GM13976 (cell line): ENCODE measurements at regions not wholly inside any gene's neighbourhood (a gene's known extent, or its start where the extent isn't known, plus 50 kb on each side); places are given as distances from the start of the nearest gene placed in this dataset.
"Not testable (repeated sequence)": the region's sequence is repeated elsewhere in the genome, so short reads cannot be mapped to it uniquely, and the experiment has no call there.

Source experiments
- DNase-seq: peaks from one replicate; pipeline ENCODE4 v3.0.0; 2012; ENCODE audit warnings: low spot score
- CTCF ChIP-seq: IDR thresholded peaks from 2 replicates; pipeline ENCODE4 v1.5.1; 2012; ENCODE audit warnings: borderline replicate concordance, mild to moderate bottlenecking; ENCODE audit not compliant: insufficient read depth; ENCODE audit errors: extremely low read depth, missing control alignments, control extremely low read depth
- in situ Hi-C: fragments of 300-500 bp; cut with MboI; formaldehyde crosslinking; loops from one replicate; pipeline ENCODE4 v1.12.0; 2022; ENCODE audit warnings: low sequenced_read_pairs, mixed read lengths, inconsistent platforms; ENCODE audit not compliant: unreplicated experiment

GRCh38 chr5:53302529-53302928 lies 177.9 kb upstream of the FST start:
- in situ Hi-C loops: no loop called here
- no peak for DNase-seq
- TF ChIP-seq CTCF: no peak

GRCh38 chr5:53303105-53303504 lies 177.3 kb upstream of the FST start:
- no peak for DNase-seq
- in situ Hi-C loops: no loop called here
- TF ChIP-seq CTCF: no peak

GRCh38 chr5:53305316-53305715 lies 175.1 kb upstream of the FST start:
- in situ Hi-C loops, DNase-seq: not testable (repeated sequence)

GRCh38 chr5:53309653-53310052 lies 170.8 kb upstream of the FST start:
- TF ChIP-seq CTCF: no peak
- in situ Hi-C loops: no loop called here
- DNase-seq: no peak

GRCh38 chr5:53311681-53312080 lies 168.7 kb upstream of the FST start:
- no peak for TF ChIP-seq CTCF
- in situ Hi-C loops: no loop called here
- DNase-seq: no peak

- no peak for TF ChIP-seq CTCF
- DNase-seq: no peak
- in situ Hi-C loops: no loop called here
Measured at GRCh38 chr5:53313145-53313544, 167.3 kb upstream of the FST start.

GRCh38 chr5:53318303-53318702 lies 162.1 kb upstream of the FST start:
- no peak for TF ChIP-seq CTCF
- DNase-seq: no peak
- in situ Hi-C loops: no loop called here

- in situ Hi-C loops: no loop called here
- DNase-seq: no peak
- no peak for TF ChIP-seq CTCF
Measured at GRCh38 chr5:53319315-53319714, 161.1 kb upstream of the FST start.
